D721Med (cell line): ENCODE measurements at regions not wholly inside any gene's neighbourhood (a gene's known extent, or its start where the extent isn't known, plus 50 kb on each side); places are given as distances from the start of the nearest gene placed in this dataset.

Experiments
- DNase-seq: peaks from one replicate; pipeline ENCODE4 v3.0.0; 2011; ENCODE audit warnings: low spot score; ENCODE audit not compliant: insufficient read length
- FAIRE-seq: peaks from 2 replicates; lab custom pipeline; 2011; peaks lifted over from hg19 to GRCh38; lab: Jason Lieb, UNC
- TF ChIP-seq, protein P1 (sequence below): IDR thresholded peaks from 2 replicates; pipeline ENCODE4 v1.5.1; 2012; ENCODE audit warnings: mild to moderate bottlenecking, control low read depth; ENCODE audit not compliant: insufficient read depth; ENCODE audit errors: missing control alignments

GRCh38 chr4:56234098-56234497 lies 153.2 kb downstream of the AASDH start:
- no peak for FAIRE-seq
- DNase-seq: no peak
- TF ChIP-seq, protein P1, sequence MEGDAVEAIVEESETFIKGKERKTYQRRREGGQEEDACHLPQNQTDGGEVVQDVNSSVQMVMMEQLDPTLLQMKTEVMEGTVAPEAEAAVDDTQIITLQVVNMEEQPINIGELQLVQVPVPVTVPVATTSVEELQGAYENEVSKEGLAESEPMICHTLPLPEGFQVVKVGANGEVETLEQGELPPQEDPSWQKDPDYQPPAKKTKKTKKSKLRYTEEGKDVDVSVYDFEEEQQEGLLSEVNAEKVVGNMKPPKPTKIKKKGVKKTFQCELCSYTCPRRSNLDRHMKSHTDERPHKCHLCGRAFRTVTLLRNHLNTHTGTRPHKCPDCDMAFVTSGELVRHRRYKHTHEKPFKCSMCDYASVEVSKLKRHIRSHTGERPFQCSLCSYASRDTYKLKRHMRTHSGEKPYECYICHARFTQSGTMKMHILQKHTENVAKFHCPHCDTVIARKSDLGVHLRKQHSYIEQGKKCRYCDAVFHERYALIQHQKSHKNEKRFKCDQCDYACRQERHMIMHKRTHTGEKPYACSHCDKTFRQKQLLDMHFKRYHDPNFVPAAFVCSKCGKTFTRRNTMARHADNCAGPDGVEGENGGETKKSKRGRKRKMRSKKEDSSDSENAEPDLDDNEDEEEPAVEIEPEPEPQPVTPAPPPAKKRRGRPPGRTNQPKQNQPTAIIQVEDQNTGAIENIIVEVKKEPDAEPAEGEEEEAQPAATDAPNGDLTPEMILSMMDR: no peak

GRCh38 chr4:56231410-56231809 lies 155.9 kb downstream of the AASDH start:
- DNase-seq: no peak
- TF ChIP-seq, protein P1: no peak
- FAIRE-seq: no peak

GRCh38 chr4:56229947-56230346 lies 157.3 kb downstream of the AASDH start:
- DNase-seq: no peak
- TF ChIP-seq, protein P1: no peak
- no peak for FAIRE-seq

- no peak for FAIRE-seq
- DNase-seq: no peak
- TF ChIP-seq, protein P1: no peak
These were observed 159.9 kb downstream of the AASDH start for GRCh38 chr4:56227301-56227835.

DNA sequence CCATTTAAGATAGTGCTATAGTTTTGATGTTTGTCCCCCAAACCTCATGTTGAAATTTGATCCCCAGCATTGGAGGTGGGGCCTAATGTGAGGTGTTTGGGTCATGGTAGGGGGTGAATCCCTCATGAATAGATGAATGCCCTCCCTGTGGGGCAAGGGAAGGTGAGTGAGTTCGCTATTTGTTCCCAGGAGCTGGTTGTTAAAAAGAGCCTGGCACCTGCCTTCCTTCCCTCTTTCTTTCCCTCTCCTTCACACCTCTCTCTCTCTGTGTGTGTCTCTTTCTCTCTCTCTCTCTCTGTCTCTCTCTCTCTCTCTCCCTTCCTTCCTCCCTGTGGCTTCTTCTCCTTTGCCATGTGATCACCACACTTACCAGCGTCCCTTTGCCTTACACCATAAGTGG lies 160.7 kb downstream of the AASDH start:
- FAIRE-seq (no peak), DNase-seq (no peak)
- TF ChIP-seq, protein P1: no peak

DNA sequence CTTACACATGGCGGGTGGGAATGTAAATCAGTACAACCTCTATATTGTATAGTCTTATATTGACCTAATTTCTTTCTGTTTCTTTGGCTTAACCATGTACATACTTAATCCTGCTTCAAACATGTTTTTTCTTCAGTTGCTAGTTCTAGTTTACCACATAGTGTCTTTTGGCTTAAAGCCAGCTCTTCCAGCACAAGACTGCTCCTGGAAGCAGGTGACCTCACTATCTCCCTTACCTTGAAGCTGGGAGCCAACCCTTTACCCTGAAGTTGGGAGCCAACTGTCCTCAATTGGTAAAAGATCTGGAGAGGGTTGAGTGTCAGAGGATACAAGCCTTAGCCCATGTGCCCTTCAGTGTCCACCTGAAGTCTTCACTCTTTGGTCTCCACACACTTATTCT lies 162.7 kb downstream of the AASDH start:
- DNase-seq: no peak
- TF ChIP-seq, protein P1: no peak
- no peak for FAIRE-seq

- no peak for DNase-seq
- no peak for FAIRE-seq
- TF ChIP-seq, protein P1: no peak
These were observed 164.8 kb downstream of the AASDH start for GRCh38 chr4:56222514-56222913.
